ENCODE measurements at regions not wholly inside any gene's neighbourhood (a gene's known extent, or its start where the extent isn't known, plus 50 kb on each side); places are given as distances from the start of the nearest gene placed in this dataset.
"Not testable (repeated sequence)": the region's sequence is repeated elsewhere in the genome, so short reads cannot be mapped to it uniquely, and the experiment has no call there.

GRCh38 chr13:56515441-56515840, 625.3 kb upstream of the PRR20A start:
- H3K36me3 Mint-ChIP-seq: peaks cover under 1% of the 10 kb centered on the region
- no peak for ATAC-seq

GRCh38 chr13:56528040-56528790, 612.5 kb upstream of the PRR20A start:
- H3K4me1 Mint-ChIP-seq (ENCODE audit: low read depth in 2 of 2): no peaks in the 10 kb centered on the region
- peaks cover 13% of the 10 kb centered on the region for H3K9me3 Mint-ChIP-seq
- no peak for ATAC-seq
- H3K36me3 Mint-ChIP-seq: peaks cover 15% of the 10 kb centered on the region
- no peak overlapping the region for H3K4me3 Mint-ChIP-seq
- H3K27me3 Mint-ChIP-seq: no peaks in the 10 kb centered on the region
- H3K27ac Mint-ChIP-seq: no peak overlapping the region
- no peak for DNase-seq (ENCODE audit: low spot score)

More at GRCh38 chr13:56515441-56515840, 625.3 kb upstream of the PRR20A start:
- Mint-ChIP-seq H3K9me3 (peaks cover 12% of the 10 kb centered on the region), H3K4me3 (no peak overlapping the region), H3K27ac (no peak overlapping the region), H3K27me3 (no peaks in the 10 kb centered on the region), H3K4me1 (ENCODE audit: low read depth in 2 of 2) (no peaks in the 10 kb centered on the region)
- DNase-seq (ENCODE audit: low spot score): no peak

- no peak for DNase-seq (ENCODE audit: low spot score)
- Mint-ChIP-seq H3K27me3 (no peaks in the 10 kb centered on the region), H3K4me1 (ENCODE audit: low read depth in 2 of 2) (no peaks in the 10 kb centered on the region), H3K36me3 (peaks cover 9% of the 10 kb centered on the region), H3K4me3 (no peak overlapping the region), H3K27ac (no peak overlapping the region), H3K9me3 (peaks cover 12% of the 10 kb centered on the region)
- ATAC-seq: no peak
Measured at GRCh38 chr13:56530096-56530495, 610.6 kb upstream of the PRR20A start.

GRCh38 chr13:56547921-56548320, 592.8 kb upstream of the PRR20A start:
- H3K27me3 Mint-ChIP-seq; H3K4me3 Mint-ChIP-seq; DNase-seq (ENCODE audit: low spot score); ATAC-seq; H3K4me1 Mint-ChIP-seq (ENCODE audit: low read depth in 2 of 2); H3K36me3 Mint-ChIP-seq; H3K27ac Mint-ChIP-seq; H3K9me3 Mint-ChIP-seq: not testable (repeated sequence)

GRCh38 chr13:56558698-56559320, 581.9 kb upstream of the PRR20A start:
- H3K4me3 Mint-ChIP-seq: no peak overlapping the region
- H3K4me1 Mint-ChIP-seq (ENCODE audit: low read depth in 2 of 2): no peaks in the 10 kb centered on the region
- ATAC-seq (no peak), DNase-seq (ENCODE audit: low spot score) (no peak)
- no peaks in the 10 kb centered on the region for H3K27me3 Mint-ChIP-seq
- peaks cover 12% of the 10 kb centered on the region for H3K9me3 Mint-ChIP-seq
- H3K36me3 Mint-ChIP-seq: no peaks in the 10 kb centered on the region
- H3K27ac Mint-ChIP-seq: no peak overlapping the region

GRCh38 chr13:56561327-56561726, 579.4 kb upstream of the PRR20A start:
- H3K27ac Mint-ChIP-seq: no peak overlapping the region
- no peaks in the 10 kb centered on the region for H3K27me3 Mint-ChIP-seq
- H3K4me3 Mint-ChIP-seq: no peak overlapping the region
- ATAC-seq (no peak), DNase-seq (ENCODE audit: low spot score) (no peak)
- H3K36me3 Mint-ChIP-seq: no peaks in the 10 kb centered on the region
- H3K9me3 Mint-ChIP-seq: peaks cover 12% of the 10 kb centered on the region
- H3K4me1 Mint-ChIP-seq (ENCODE audit: low read depth in 2 of 2): no peaks in the 10 kb centered on the region

- no peak for DNase-seq (ENCODE audit: low spot score)
- Mint-ChIP-seq H3K27me3 (no peaks in the 10 kb centered on the region), H3K4me1 (ENCODE audit: low read depth in 2 of 2) (no peaks in the 10 kb centered on the region), H3K9me3 (peaks cover 4% of the 10 kb centered on the region), H3K4me3 (no peak overlapping the region), H3K27ac (no peak overlapping the region), H3K36me3 (no peaks in the 10 kb centered on the region)
- no peak for ATAC-seq
Measured at GRCh38 chr13:56563663-56564062, 577.1 kb upstream of the PRR20A start.

GRCh38 chr13:56586976-56587375, 553.7 kb upstream of the PRR20A start:
- DNase-seq (ENCODE audit: low spot score): no peak
- Mint-ChIP-seq H3K27me3 (no peaks in the 10 kb centered on the region), H3K36me3 (peaks cover 11% of the 10 kb centered on the region), H3K27ac (no peak overlapping the region), H3K9me3 (peaks cover 24% of the 10 kb centered on the region), H3K4me3 (no peak overlapping the region), H3K4me1 (ENCODE audit: low read depth in 2 of 2) (no peaks in the 10 kb centered on the region)
- no peak for ATAC-seq

GRCh38 chr13:56615572-56615971, 525.1 kb upstream of the PRR20A start:
- Mint-ChIP-seq H3K4me3 (no peak overlapping the region), H3K9me3 (peaks cover 7% of the 10 kb centered on the region), H3K27ac (no peak overlapping the region), H3K4me1 (ENCODE audit: low read depth in 2 of 2) (no peaks in the 10 kb centered on the region), H3K27me3 (no peaks in the 10 kb centered on the region), H3K36me3 (no peaks in the 10 kb centered on the region)
- ATAC-seq: no peak
- no peak for DNase-seq (ENCODE audit: low spot score)

- no peaks in the 10 kb centered on the region for H3K4me1 Mint-ChIP-seq (ENCODE audit: low read depth in 2 of 2)
- peaks cover 19% of the 10 kb centered on the region for H3K36me3 Mint-ChIP-seq
- H3K9me3 Mint-ChIP-seq: peaks cover 8% of the 10 kb centered on the region
- DNase-seq (ENCODE audit: low spot score) (no peak), ATAC-seq (no peak)
- no peak overlapping the region for H3K4me3 Mint-ChIP-seq
- H3K27me3 Mint-ChIP-seq: no peaks in the 10 kb centered on the region
- H3K27ac Mint-ChIP-seq: no peak overlapping the region
Measured at GRCh38 chr13:56622840-56623239, 517.9 kb upstream of the PRR20A start.

- H3K4me1 Mint-ChIP-seq (ENCODE audit: low read depth in 2 of 2); H3K27me3 Mint-ChIP-seq; DNase-seq (ENCODE audit: low spot score); H3K27ac Mint-ChIP-seq; ATAC-seq; H3K4me3 Mint-ChIP-seq: not testable (repeated sequence)
- Mint-ChIP-seq H3K36me3 (peaks cover 33% of the 10 kb centered on the region), H3K9me3 (peaks cover 29% of the 10 kb centered on the region)
Measured at GRCh38 chr13:56628886-56629285, 511.8 kb upstream of the PRR20A start.

- H3K27ac Mint-ChIP-seq; H3K27me3 Mint-ChIP-seq; DNase-seq (ENCODE audit: low spot score); ATAC-seq; H3K4me1 Mint-ChIP-seq (ENCODE audit: low read depth in 2 of 2); H3K4me3 Mint-ChIP-seq: not testable (repeated sequence)
- Mint-ChIP-seq H3K36me3 (peaks cover 29% of the 10 kb centered on the region), H3K9me3 (peaks cover 29% of the 10 kb centered on the region)
Measured at GRCh38 chr13:56631060-56631459, 509.7 kb upstream of the PRR20A start.

GRCh38 chr13:56653043-56653442, 487.7 kb upstream of the PRR20A start:
- H3K27ac Mint-ChIP-seq: no peak overlapping the region
- ATAC-seq: no peak

GRCh38 chr13:56659041-56659471, 481.7 kb upstream of the PRR20A start:
- Mint-ChIP-seq H3K4me3 (no peak overlapping the region), H3K27me3 (no peaks in the 10 kb centered on the region), H3K27ac (no peak overlapping the region), H3K9me3 (peaks cover 12% of the 10 kb centered on the region), H3K4me1 (ENCODE audit: low read depth in 2 of 2) (no peaks in the 10 kb centered on the region), H3K36me3 (no peaks in the 10 kb centered on the region)
- ATAC-seq (no peak), DNase-seq (ENCODE audit: low spot score) (no peak)

More at GRCh38 chr13:56653043-56653442, 487.7 kb upstream of the PRR20A start:
- peaks cover 7% of the 10 kb centered on the region for H3K36me3 Mint-ChIP-seq
- H3K9me3 Mint-ChIP-seq: peaks cover 10% of the 10 kb centered on the region
- no peak for DNase-seq (ENCODE audit: low spot score)
- H3K4me3 Mint-ChIP-seq: no peak overlapping the region
- no peaks in the 10 kb centered on the region for H3K4me1 Mint-ChIP-seq (ENCODE audit: low read depth in 2 of 2)
- H3K27me3 Mint-ChIP-seq: no peaks in the 10 kb centered on the region

All from natural killer cell treated with Interleukin-12 subunit alpha and Interleukin-12 subunit beta and Interleukin-15 and Interleukin-18, amount 100 ng/mL, for 72 hours (primary cell).